Sigmoid colon (tissue), 4 donors: ENCODE measurements at regions not wholly inside any gene's neighbourhood (a gene's known extent, or its start where the extent isn't known, plus 50 kb on each side); places are given as distances from the start of the nearest gene placed in this dataset.

ENCODE experiments used
- EP300 ChIP-seq, 4 donors: sonication (generic); formaldehyde crosslinking; IDR thresholded peaks; one replicate each; pipeline ENCODE4 v1.6.1; 2017; ENCODE audit warnings: antibody characterized with exemption in 4 of 4
- POLR2A ChIP-seq, 2 donors: fragments of 450-650 bp; IDR thresholded peaks; one replicate each; pipeline ENCODE4 v1.6.1; 2016; ENCODE audit warnings: antibody characterized with exemption in 2 of 2, mild to moderate bottlenecking in 2 of 2, moderate library complexity in 2 of 2
- POLR2AphosphoS5 ChIP-seq, 4 donors: sonication (generic); formaldehyde crosslinking; IDR thresholded peaks; one replicate each; pipeline ENCODE4 v1.6.1; 2017; ENCODE audit warnings: antibody characterized with exemption in 4 of 4
- TF ChIP-seq, protein P1 (sequence below), 4 experiments: fragments of 450-650 bp in 3 of 4; fragments of 200-600 bp in 1 of 4; IDR thresholded peaks; one replicate each; pipeline ENCODE4 v1.5.1; 2016 to 2019; ENCODE audit warnings: antibody characterized with exemption in 4 of 4, mild to moderate bottlenecking in 3 of 4, moderate library complexity in 2 of 4

- TF ChIP-seq, protein P1, sequence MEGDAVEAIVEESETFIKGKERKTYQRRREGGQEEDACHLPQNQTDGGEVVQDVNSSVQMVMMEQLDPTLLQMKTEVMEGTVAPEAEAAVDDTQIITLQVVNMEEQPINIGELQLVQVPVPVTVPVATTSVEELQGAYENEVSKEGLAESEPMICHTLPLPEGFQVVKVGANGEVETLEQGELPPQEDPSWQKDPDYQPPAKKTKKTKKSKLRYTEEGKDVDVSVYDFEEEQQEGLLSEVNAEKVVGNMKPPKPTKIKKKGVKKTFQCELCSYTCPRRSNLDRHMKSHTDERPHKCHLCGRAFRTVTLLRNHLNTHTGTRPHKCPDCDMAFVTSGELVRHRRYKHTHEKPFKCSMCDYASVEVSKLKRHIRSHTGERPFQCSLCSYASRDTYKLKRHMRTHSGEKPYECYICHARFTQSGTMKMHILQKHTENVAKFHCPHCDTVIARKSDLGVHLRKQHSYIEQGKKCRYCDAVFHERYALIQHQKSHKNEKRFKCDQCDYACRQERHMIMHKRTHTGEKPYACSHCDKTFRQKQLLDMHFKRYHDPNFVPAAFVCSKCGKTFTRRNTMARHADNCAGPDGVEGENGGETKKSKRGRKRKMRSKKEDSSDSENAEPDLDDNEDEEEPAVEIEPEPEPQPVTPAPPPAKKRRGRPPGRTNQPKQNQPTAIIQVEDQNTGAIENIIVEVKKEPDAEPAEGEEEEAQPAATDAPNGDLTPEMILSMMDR (IDR thresholded peaks at IDR 0.05) = no peak
- no peak for TF ChIP-seq EP300 (IDR thresholded peaks at IDR 0.05)
- no peak for TF ChIP-seq POLR2A (IDR thresholded peaks at IDR 0.05)
- TF ChIP-seq POLR2AphosphoS5 (IDR thresholded peaks at IDR 0.05) = no peak
These were observed 662.2 kb upstream of the CNTNAP5 start for GRCh38 chr2:123362671-123363440.
